Activated T-cell treated with anti-CD3 and anti-CD28 coated beads, Interleukin-2, amount 50 U/mL, for 4 hours (primary cell): ENCODE measurements at regions not wholly inside any gene's neighbourhood (a gene's known extent, or its start where the extent isn't known, plus 50 kb on each side); places are given as distances from the start of the nearest gene placed in this dataset.

Experiments
- ATAC-seq, 2 donors: fragments of 200-7000 bp; cut with Tn5 transposase; one replicate each; pipeline ENCODE4 v1.10.0; 2021
- DNase-seq: peaks from one replicate; pipeline ENCODE4 v3.0.0-alpha.2; 2020
- H3K27me3 Mint-ChIP-seq: one replicate; pipeline ENCODE4 v1.8.0; 2021; ENCODE audit warnings: low read depth, mixed read lengths
- H3K36me3 Mint-ChIP-seq: one replicate; pipeline ENCODE4 v1.8.0; 2022; ENCODE audit warnings: mixed read lengths; ENCODE audit not compliant: insufficient read depth
- H3K4me1 Mint-ChIP-seq: one replicate; pipeline ENCODE4 v1.8.0; 2021; ENCODE audit warnings: low read depth, mixed read lengths
- H3K4me3 Mint-ChIP-seq: one replicate; pipeline ENCODE4 v1.8.0; 2021; ENCODE audit warnings: mild to moderate bottlenecking, moderate library complexity, mixed read lengths
- H3K9me3 Mint-ChIP-seq: one replicate; pipeline ENCODE4 v1.8.0; 2021; ENCODE audit warnings: mixed read lengths

DNA sequence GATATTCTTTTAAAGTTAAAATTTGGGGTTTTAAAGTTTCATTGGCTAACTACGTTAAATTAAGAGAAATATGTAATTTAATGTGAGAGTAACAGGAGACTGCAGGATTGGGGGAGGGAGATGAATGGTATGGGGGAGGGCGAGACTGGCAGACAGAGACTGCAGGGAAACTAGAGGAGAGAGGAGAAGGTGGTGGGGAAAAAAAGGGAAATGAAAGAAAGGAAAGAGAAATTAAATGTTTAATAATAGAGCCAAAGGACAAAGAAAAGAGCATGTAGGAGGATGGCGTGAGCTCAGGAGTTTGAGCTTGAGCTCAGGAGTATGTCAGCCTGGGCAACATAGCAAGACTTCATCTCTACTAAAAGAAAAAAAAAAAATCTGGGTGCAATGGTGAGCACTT, 115.9 kb downstream of the RFC3 start:
- no peak for ATAC-seq
- no peaks in the 10 kb centered on the region for H3K27me3 Mint-ChIP-seq
- no peaks in the 10 kb centered on the region for H3K9me3 Mint-ChIP-seq
- H3K36me3 Mint-ChIP-seq, result no peaks in the 10 kb centered on the region
- no peak for DNase-seq
- H3K4me1 Mint-ChIP-seq, result no peaks in the 10 kb centered on the region
- no peak overlapping the region for H3K4me3 Mint-ChIP-seq

DNA sequence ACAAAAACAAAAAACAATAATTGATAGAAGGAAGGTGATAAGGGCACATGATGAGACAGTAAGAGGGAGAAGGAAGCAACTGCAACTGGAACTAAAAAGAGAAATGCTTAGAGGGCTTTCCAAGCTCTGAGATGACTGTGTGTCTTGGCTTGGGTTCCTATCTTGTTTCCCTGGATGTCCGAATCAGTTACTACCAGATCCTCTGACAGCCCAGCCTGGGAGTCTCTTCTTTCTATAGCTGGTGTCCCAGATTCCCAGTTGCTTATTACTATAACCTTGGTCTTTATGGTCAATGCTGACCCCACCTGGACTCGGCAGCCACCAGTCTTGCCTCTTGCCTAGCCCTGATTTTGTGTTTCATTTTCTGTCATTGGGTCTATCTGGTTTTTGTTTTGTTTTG, 116.4 kb downstream of the RFC3 start:
- H3K4me1 Mint-ChIP-seq, result no peaks in the 10 kb centered on the region
- H3K27me3 Mint-ChIP-seq, result no peaks in the 10 kb centered on the region
- no peaks in the 10 kb centered on the region for H3K36me3 Mint-ChIP-seq
- DNase-seq (no peak), ATAC-seq (no peak)
- no peaks in the 10 kb centered on the region for H3K9me3 Mint-ChIP-seq
- no peak overlapping the region for H3K4me3 Mint-ChIP-seq

DNA sequence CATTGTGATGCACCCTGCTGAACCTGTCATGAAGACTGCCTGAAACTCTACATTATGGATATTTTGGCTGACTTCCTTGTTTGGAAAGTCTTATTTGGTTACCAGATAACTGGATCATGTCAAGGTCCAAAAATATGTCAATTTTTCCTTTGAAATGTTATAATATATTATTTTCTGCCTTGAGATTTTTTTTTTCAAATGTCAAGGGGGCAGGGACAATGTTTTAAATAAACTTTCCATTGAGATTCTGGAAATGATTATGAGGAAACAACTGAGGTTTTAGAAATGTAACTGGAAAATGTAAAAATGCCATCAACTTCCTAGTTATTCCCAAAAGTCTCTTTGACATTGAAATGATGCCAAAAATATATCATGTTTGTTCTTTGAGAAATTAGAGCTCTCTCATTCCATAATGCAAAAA, 117.0 kb downstream of the RFC3 start:
- H3K9me3 Mint-ChIP-seq, result no peaks in the 10 kb centered on the region
- no peak overlapping the region for H3K4me3 Mint-ChIP-seq
- no peaks in the 10 kb centered on the region for H3K4me1 Mint-ChIP-seq
- no peak for DNase-seq
- H3K27me3 Mint-ChIP-seq, result no peaks in the 10 kb centered on the region
- ATAC-seq, result no peak
- no peaks in the 10 kb centered on the region for H3K36me3 Mint-ChIP-seq

DNA sequence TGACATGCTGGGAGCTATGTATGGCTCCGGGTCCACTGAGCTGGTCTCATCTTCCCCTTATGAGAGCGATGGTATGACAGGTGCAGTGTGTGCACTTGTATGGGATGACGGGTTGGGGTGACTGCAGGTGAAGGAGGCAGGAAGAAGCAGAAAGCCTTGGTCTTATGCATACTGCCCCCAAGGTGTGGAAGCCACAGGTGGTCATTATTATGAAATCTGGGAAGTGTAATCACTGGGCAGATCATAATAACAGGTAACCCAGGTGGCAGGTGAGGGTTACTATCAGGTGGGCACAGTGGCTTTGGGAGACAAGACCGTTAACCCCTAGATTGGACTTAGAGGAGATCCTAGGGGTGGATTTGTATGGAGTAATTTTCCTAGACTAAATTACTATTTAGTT, 118.0 kb downstream of the RFC3 start:
- H3K9me3 Mint-ChIP-seq, result no peaks in the 10 kb centered on the region
- H3K27me3 Mint-ChIP-seq, result no peaks in the 10 kb centered on the region
- DNase-seq, result no peak
- ATAC-seq, result no peak
- no peak overlapping the region for H3K4me3 Mint-ChIP-seq
- H3K4me1 Mint-ChIP-seq, result no peaks in the 10 kb centered on the region
- H3K36me3 Mint-ChIP-seq, result no peaks in the 10 kb centered on the region

DNA sequence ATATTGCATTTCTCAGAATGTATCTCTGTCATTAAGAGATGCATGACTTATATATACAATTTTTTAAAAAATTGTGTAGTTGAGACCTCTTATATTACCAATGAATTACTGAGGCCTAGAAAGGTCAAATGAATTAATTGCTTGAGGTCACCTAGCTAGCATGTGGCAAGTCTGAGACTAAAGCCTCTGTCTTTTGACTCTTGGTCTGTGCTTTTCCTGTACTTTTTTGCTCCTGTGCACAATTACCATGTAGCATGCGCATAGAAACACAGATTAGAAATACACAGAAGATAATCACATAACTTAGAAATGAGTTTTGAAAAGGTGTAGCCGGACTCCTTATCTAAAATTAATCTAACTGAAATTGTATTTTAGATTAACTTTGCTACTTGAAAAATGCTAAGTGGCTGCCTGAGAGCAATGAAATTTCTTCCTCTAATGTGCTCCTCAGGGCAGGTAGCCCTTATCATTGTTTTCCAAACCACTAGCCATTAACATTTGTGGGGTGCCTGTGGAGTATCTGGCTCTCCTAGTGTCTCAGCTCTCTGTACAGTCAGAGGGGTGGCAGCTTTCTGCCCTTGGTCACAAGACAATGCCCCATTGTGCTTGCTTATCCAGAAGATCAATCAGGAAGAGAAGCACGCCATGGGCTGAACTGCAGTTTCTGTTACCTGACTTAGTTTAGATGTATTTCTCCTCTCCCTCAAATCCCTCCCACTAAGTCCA, 119.6 kb downstream of the RFC3 start:
- Mint-ChIP-seq H3K27me3 (no peaks in the 10 kb centered on the region), H3K9me3 (no peaks in the 10 kb centered on the region), H3K4me3 (no peak overlapping the region), H3K36me3 (no peaks in the 10 kb centered on the region), H3K4me1 (no peaks in the 10 kb centered on the region)
- ATAC-seq (no peak), DNase-seq (no peak)

DNA sequence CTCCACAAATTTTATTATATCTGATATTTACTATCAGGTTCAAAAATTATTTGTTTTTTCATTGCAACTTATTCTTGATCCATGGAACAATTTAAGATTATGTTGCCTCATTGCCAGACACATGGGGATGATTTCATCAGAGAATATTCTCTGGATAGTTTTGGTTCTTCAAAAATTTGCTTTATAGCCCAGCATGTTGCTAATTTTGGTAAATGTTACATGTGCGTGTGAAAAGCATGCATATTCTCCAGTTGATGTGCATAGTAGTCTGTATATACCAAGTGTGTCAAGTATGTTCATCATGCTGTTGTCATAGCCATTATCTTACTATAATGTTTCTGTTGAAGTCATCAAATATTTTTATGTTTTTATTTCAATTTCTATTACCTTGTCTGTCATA, 122.3 kb downstream of the RFC3 start:
- no peaks in the 10 kb centered on the region for H3K9me3 Mint-ChIP-seq
- H3K36me3 Mint-ChIP-seq, result peaks cover 3% of the 10 kb centered on the region
- no peaks in the 10 kb centered on the region for H3K27me3 Mint-ChIP-seq

DNA sequence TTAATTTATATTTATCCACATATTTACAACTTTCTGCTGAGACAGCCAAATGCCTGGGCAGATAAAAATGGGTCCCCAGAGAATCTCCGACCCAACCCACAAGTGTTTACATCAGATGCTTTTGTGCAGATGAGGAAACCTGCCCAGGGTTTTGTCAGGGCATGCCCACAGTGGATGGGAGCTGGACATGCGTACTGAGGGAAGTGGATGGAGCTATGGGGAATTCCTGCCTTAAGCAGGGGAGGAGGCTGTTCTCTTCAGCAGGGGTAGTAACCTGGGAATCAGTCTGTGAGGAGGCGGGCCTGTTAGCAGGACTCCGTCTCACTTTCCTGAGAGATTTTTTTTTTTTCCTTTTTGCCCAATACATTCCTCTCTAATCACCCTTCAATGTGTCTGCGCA, 122.9 kb downstream of the RFC3 start:
- peaks cover 3% of the 10 kb centered on the region for H3K36me3 Mint-ChIP-seq

More for the DNA sequence above, 122.3 kb downstream of the RFC3 start:
- Mint-ChIP-seq H3K4me1 (no peaks in the 10 kb centered on the region), H3K4me3 (no peak overlapping the region)
- DNase-seq (no peak), ATAC-seq (no peak)

DNA sequence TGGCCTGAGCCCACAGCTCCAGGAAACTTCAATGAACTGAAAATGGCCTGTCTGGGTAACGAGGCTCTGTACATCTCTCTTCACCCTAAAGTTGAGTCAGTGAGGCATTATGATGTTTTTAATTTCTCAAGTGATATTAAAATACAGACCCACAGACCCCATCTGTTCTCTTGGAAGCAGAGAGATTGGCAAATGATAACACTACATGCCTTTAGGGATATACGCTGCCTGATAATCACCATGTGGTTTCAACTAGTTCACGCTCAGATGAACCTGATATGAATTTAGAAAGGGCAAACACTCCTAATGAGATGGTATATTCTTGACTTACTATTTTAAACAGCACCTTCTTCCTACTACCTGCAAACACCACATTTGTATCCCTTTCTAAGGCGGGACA, 127.5 kb downstream of the RFC3 start:
- H3K36me3 Mint-ChIP-seq, result peaks cover 3% of the 10 kb centered on the region
- ATAC-seq, result no peak
- no peak for DNase-seq
- no peaks in the 10 kb centered on the region for H3K4me1 Mint-ChIP-seq
- no peaks in the 10 kb centered on the region for H3K27me3 Mint-ChIP-seq
- H3K4me3 Mint-ChIP-seq, result no peak overlapping the region
- no peaks in the 10 kb centered on the region for H3K9me3 Mint-ChIP-seq

More for the DNA sequence above, 122.9 kb downstream of the RFC3 start:
- no peak for DNase-seq
- Mint-ChIP-seq H3K4me3 (no peak overlapping the region), H3K9me3 (no peaks in the 10 kb centered on the region), H3K27me3 (no peaks in the 10 kb centered on the region), H3K4me1 (no peaks in the 10 kb centered on the region)
- ATAC-seq, result no peak

DNA sequence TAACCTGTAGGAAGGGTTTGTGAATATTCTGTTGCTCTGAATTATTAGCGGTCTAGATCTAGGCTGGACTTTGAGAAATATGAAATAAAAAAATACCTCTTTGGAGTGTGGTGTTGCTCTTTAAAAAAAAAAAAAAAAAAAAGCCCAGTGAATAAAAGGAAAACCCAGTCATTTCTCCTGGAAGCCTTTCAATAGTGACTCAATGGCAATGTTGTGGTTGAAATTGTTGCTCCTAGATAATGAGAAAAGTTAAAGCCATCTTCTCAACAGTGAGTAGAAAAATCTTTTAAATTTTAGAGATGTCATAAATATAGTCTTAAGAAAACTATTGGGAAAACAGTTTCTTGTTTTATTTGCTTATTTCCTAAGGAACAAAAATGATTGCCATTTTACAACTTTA, 135.3 kb downstream of the RFC3 start:
- H3K9me3 Mint-ChIP-seq, result no peaks in the 10 kb centered on the region
- H3K36me3 Mint-ChIP-seq, result no peaks in the 10 kb centered on the region
- ATAC-seq, result no peak
- no peaks in the 10 kb centered on the region for H3K27me3 Mint-ChIP-seq
- H3K4me3 Mint-ChIP-seq, result no peak overlapping the region
- H3K4me1 Mint-ChIP-seq, result no peaks in the 10 kb centered on the region
- no peak for DNase-seq

DNA sequence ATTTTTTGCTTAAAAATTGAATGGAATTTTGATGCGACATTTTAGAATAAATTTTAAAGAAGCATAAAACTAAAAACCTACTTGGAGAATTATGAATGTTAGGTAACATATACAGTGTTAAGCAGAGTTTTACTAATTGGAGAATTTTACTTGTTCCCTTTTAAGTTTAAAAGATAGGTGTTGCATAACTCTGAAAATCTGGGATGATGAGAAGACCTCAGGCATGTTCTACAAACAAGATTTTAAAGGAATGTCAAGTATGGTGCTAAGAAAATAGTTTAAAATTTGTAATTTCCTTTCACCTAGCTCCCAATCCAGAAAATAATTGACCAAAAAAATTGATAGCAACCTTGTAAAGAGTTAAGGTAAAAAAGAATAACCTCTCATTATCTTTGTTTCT, 135.8 kb downstream of the RFC3 start:
- Mint-ChIP-seq H3K36me3 (no peaks in the 10 kb centered on the region), H3K4me3 (no peak overlapping the region), H3K27me3 (no peaks in the 10 kb centered on the region), H3K4me1 (no peaks in the 10 kb centered on the region), H3K9me3 (no peaks in the 10 kb centered on the region)
- DNase-seq (no peak), ATAC-seq (no peak)

DNA sequence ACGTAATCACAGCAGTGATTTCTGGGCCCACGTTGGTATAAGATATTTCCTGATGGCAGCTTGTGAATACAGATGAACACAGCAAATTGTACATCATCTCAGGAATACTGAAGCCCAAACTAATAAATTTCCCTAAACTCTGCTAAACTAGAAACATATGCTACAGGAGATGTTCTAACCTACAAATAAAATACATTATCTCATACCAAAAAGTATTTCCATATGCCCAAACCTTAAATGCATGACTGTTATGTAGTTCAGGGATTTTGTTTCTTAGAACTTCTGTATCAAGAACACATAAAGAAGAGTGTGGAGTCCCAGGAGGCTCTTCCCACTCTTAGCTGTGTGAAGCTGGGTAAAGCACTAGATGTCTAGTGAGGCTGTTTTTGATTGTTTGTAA, 138.4 kb downstream of the RFC3 start:
- H3K27me3 Mint-ChIP-seq, result no peaks in the 10 kb centered on the region
- no peak overlapping the region for H3K4me3 Mint-ChIP-seq
- H3K4me1 Mint-ChIP-seq, result no peaks in the 10 kb centered on the region
- ATAC-seq (no peak), DNase-seq (no peak)
- no peaks in the 10 kb centered on the region for H3K36me3 Mint-ChIP-seq
- no peaks in the 10 kb centered on the region for H3K9me3 Mint-ChIP-seq

DNA sequence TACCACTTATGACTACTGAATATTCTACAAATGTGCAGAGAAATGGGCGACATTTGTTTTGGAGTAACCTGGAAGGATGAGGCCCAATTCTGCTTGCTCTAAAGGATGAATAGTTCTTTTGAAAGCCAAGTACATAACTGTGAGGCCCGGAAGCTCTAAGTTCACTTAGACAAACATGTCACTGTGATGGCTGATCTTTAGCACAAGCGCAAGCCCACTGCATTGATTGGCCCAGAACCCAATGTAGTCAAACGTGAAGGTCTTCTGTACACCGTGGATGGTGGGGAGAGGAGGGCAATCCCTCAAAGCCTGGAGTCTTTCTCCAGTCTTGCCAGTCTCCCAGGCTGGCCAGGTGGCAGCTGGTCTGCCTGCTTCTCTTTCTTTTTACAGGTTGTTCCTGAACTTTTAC, 139.6 kb downstream of the RFC3 start:
- ATAC-seq, result no peak

DNA sequence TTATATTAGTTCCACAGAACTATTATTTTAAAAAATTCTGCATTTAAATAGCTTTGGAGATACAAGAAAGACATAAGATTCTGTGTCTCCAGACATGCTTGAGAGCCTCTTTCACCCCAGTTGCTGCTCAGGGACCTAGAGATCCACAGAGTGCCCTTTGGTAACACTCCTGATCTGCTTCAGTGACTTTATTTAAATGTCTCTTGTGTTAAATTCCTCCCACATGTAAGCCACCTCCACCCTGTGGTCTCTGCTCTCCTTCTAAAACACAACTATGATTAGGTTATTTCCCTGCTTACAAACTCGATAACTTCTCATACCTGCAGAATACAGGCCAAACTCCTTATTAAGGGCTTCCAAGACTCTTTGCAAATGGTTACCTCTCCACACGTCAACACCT, 141.0 kb downstream of the RFC3 start:
- no peak overlapping the region for H3K4me3 Mint-ChIP-seq

More for the DNA sequence above, 139.6 kb downstream of the RFC3 start:
- Mint-ChIP-seq H3K27me3 (no peaks in the 10 kb centered on the region), H3K36me3 (no peaks in the 10 kb centered on the region), H3K4me3 (no peak overlapping the region), H3K9me3 (no peaks in the 10 kb centered on the region), H3K4me1 (no peaks in the 10 kb centered on the region)
- DNase-seq, result no peak

DNA sequence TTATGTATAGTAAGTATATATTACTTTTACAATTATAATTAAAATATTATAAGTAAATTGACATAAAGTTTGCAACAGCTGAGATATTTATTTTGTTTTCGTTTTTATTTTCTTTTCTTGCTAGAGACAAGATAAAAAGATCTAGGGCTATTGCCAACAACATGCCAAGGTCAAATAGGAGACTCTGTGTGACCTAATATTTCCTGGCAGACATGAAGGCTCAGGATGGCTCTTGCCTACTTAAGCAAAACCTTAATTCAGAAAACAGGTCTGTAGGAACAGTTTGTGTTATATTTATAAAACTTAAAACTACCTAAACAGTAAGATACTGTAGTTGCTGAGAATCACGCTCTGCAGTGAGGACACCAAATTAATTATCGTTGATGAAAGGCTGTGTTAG, 145.2 kb downstream of the RFC3 start:
- no peaks in the 10 kb centered on the region for H3K27me3 Mint-ChIP-seq
- ATAC-seq, result no peak
- no peaks in the 10 kb centered on the region for H3K4me1 Mint-ChIP-seq
- no peak overlapping the region for H3K4me3 Mint-ChIP-seq
- H3K9me3 Mint-ChIP-seq, result no peaks in the 10 kb centered on the region
- H3K36me3 Mint-ChIP-seq, result no peaks in the 10 kb centered on the region
- no peak for DNase-seq

More for the DNA sequence above, 141.0 kb downstream of the RFC3 start:
- no peak for ATAC-seq
- Mint-ChIP-seq H3K9me3 (no peaks in the 10 kb centered on the region), H3K36me3 (no peaks in the 10 kb centered on the region), H3K4me1 (no peaks in the 10 kb centered on the region), H3K27me3 (no peaks in the 10 kb centered on the region)
- no peak for DNase-seq

DNA sequence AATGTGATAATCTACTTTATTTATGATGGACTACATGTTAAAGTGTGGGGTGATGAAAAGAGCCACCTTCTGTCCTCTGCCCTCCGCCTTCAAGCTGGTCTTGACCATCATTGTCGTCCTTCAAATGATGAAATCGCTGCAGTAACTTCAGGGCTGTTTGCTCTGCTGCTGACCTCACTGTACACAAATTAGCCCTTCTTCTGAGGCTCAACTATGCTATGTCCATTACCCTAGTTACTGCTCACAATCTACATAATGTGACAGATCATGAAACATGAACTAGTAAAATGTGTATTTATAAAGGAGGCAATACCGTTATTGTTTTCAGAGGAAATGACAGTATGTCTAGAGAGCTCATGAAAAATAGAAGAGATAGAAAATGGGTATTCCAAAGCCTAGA, 145.9 kb downstream of the RFC3 start:
- DNase-seq (no peak), ATAC-seq (no peak)
- H3K4me3 Mint-ChIP-seq, result no peak overlapping the region
- H3K27me3 Mint-ChIP-seq, result no peaks in the 10 kb centered on the region
- H3K4me1 Mint-ChIP-seq, result no peaks in the 10 kb centered on the region
- H3K36me3 Mint-ChIP-seq, result no peaks in the 10 kb centered on the region
- no peaks in the 10 kb centered on the region for H3K9me3 Mint-ChIP-seq
